ENCODE measurements at regions not wholly inside any gene's neighbourhood (a gene's known extent, or its start where the extent isn't known, plus 50 kb on each side); places are given as distances from the start of the nearest gene placed in this dataset.

GRCh38 chr5:14090755-14091154, 52.4 kb upstream of the TRIO start:
- DNase-seq = no peak

- DNase-seq = no peak
These were observed 52.9 kb upstream of the TRIO start for GRCh38 chr5:14090290-14090689.

- DNase-seq = no peak
These were observed 53.9 kb upstream of the TRIO start for GRCh38 chr5:14089198-14089597.

- no peak for DNase-seq
These were observed 56.9 kb upstream of the TRIO start for GRCh38 chr5:14086261-14086660.

- no peak for DNase-seq
These were observed 60.2 kb upstream of the TRIO start for GRCh38 chr5:14082973-14083372.

GRCh38 chr5:14082523-14082922, 60.6 kb upstream of the TRIO start:
- DNase-seq = no peak

GRCh38 chr5:14081791-14082190, 61.4 kb upstream of the TRIO start:
- no peak for DNase-seq

- DNase-seq = no peak
These were observed 64.4 kb upstream of the TRIO start for GRCh38 chr5:14078716-14079115.

GRCh38 chr5:14077501-14077900, 65.6 kb upstream of the TRIO start:
- no peak for DNase-seq

GRCh38 chr5:14076561-14076960, 66.6 kb upstream of the TRIO start:
- DNase-seq = no peak

- DNase-seq = no peak
These were observed 67.2 kb upstream of the TRIO start for GRCh38 chr5:14075937-14076336.

- DNase-seq = no peak
These were observed 71.7 kb upstream of the TRIO start for GRCh38 chr5:14071433-14071832.

GRCh38 chr5:14069021-14069420, 74.1 kb upstream of the TRIO start:
- no peak for DNase-seq

- no peak for DNase-seq
These were observed 75.0 kb upstream of the TRIO start for GRCh38 chr5:14068136-14068535.

GRCh38 chr5:14066326-14066725, 76.8 kb upstream of the TRIO start:
- DNase-seq = no peak

- DNase-seq = no peak
These were observed 78.3 kb upstream of the TRIO start for GRCh38 chr5:14064841-14065240.

- DNase-seq = no peak
These were observed 79.5 kb upstream of the TRIO start for GRCh38 chr5:14063691-14064090.

GRCh38 chr5:14063138-14063537, 80.0 kb upstream of the TRIO start:
- DNase-seq = no peak

- DNase-seq = no peak
These were observed 81.0 kb upstream of the TRIO start for GRCh38 chr5:14062178-14062577.

GRCh38 chr5:14061106-14061505, 82.0 kb upstream of the TRIO start:
- DNase-seq = no peak

- no peak for DNase-seq
These were observed 82.9 kb upstream of the TRIO start for GRCh38 chr5:14060218-14060617.

GRCh38 chr5:14059810-14060209, 83.3 kb upstream of the TRIO start:
- no peak for DNase-seq

- no peak for DNase-seq
These were observed 85.9 kb upstream of the TRIO start for GRCh38 chr5:14057289-14057688.

- no peak for DNase-seq
These were observed 87.1 kb upstream of the TRIO start for GRCh38 chr5:14056039-14056438.

- no peak for DNase-seq
These were observed 87.9 kb upstream of the TRIO start for GRCh38 chr5:14054965-14055963.
